ENCODE measurements at regions not wholly inside any gene's neighbourhood (a gene's known extent, or its start where the extent isn't known, plus 50 kb on each side); places are given as distances from the start of the nearest gene placed in this dataset.

DNA sequence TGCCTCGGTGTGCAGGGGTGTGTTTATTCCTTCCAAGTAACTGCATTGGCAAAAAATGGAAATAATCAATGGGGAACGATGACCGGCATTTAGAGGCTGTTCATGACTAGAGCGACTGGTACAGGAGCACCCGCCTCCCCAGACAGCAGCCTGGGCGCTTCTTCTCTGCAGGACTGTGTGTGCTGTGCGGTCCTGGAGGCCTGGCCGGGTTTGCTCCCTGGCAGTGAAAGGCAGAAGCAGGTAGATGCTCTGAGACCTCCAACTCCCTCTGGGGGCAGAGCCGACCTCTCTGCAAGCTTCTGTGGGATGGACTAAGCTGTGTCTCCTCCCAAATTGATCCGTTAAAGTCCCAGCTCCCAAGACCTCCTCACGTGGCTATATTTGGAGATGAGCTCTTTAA, 59.2 kb upstream of the ACTRT2 start:
- H3K9me3 Mint-ChIP-seq, result peaks cover 8% of the 10 kb centered on the region
- POLR2A ChIA-PET, result no interaction called here
- H3K27me3 Mint-ChIP-seq, result no peaks in the 10 kb centered on the region
- no peaks in the 10 kb centered on the region for H3K36me3 Mint-ChIP-seq (ENCODE audit: low read depth)
- TF ChIP-seq CTCF (IDR thresholded peaks at IDR 0.05), result no peak
- no peak for ATAC-seq
- H3K4me3 Mint-ChIP-seq, result no peak overlapping the region
- no peak for DNase-seq
- no peaks in the 10 kb centered on the region for H3K4me1 Mint-ChIP-seq (ENCODE audit: low read depth)
- CTCF ChIA-PET, result no interaction called here
- intact Hi-C loops (cut with micrococcal nuclease), result no loop called here
- no peak overlapping the region for H3K27ac Mint-ChIP-seq

GRCh38 chr1:2962541-2962940, 58.7 kb upstream of the ACTRT2 start:
- no peaks in the 10 kb centered on the region for H3K36me3 Mint-ChIP-seq (ENCODE audit: low read depth)
- no peak for TF ChIP-seq CTCF (IDR thresholded peaks at IDR 0.05)
- DNase-seq, result no peak
- intact Hi-C loops (cut with micrococcal nuclease), result no loop called here
- CTCF ChIA-PET, result no interaction called here
- H3K9me3 Mint-ChIP-seq, result peaks cover 7% of the 10 kb centered on the region
- H3K27ac Mint-ChIP-seq, result no peak overlapping the region
- no peak overlapping the region for H3K4me3 Mint-ChIP-seq
- no peaks in the 10 kb centered on the region for H3K4me1 Mint-ChIP-seq (ENCODE audit: low read depth)
- H3K27me3 Mint-ChIP-seq, result no peaks in the 10 kb centered on the region
- no peak for ATAC-seq
- POLR2A ChIA-PET, result no interaction called here

- no peak for TF ChIP-seq CTCF (IDR thresholded peaks at IDR 0.05)
- ChIA-PET CTCF (no interaction called here), POLR2A (no interaction called here)
- Mint-ChIP-seq H3K4me1 (ENCODE audit: low read depth) (no peaks in the 10 kb centered on the region), H3K36me3 (ENCODE audit: low read depth) (no peaks in the 10 kb centered on the region), H3K27ac (no peak overlapping the region), H3K4me3 (no peak overlapping the region), H3K27me3 (no peaks in the 10 kb centered on the region), H3K9me3 (peaks cover 3% of the 10 kb centered on the region)
- intact Hi-C loops (cut with micrococcal nuclease), result no loop called here
- no peak for ATAC-seq
- DNase-seq, result no peak
Observed at GRCh38 chr1:2962946-2963345, 58.3 kb upstream of the ACTRT2 start.

- no peaks in the 10 kb centered on the region for H3K9me3 Mint-ChIP-seq
- intact Hi-C loops (cut with micrococcal nuclease), result no loop called here
- no peaks in the 10 kb centered on the region for H3K4me1 Mint-ChIP-seq (ENCODE audit: low read depth)
- ChIA-PET CTCF (no interaction called here), POLR2A (no interaction called here)
- no peak overlapping the region for H3K4me3 Mint-ChIP-seq
- TF ChIP-seq CTCF (IDR thresholded peaks at IDR 0.05), result no peak
- ATAC-seq (no peak), DNase-seq (no peak)
- H3K27me3 Mint-ChIP-seq, result peaks cover 2% of the 10 kb centered on the region
- H3K36me3 Mint-ChIP-seq (ENCODE audit: low read depth), result no peaks in the 10 kb centered on the region
- no peak overlapping the region for H3K27ac Mint-ChIP-seq
Observed at GRCh38 chr1:2965676-2966075, 55.6 kb upstream of the ACTRT2 start.

DNA sequence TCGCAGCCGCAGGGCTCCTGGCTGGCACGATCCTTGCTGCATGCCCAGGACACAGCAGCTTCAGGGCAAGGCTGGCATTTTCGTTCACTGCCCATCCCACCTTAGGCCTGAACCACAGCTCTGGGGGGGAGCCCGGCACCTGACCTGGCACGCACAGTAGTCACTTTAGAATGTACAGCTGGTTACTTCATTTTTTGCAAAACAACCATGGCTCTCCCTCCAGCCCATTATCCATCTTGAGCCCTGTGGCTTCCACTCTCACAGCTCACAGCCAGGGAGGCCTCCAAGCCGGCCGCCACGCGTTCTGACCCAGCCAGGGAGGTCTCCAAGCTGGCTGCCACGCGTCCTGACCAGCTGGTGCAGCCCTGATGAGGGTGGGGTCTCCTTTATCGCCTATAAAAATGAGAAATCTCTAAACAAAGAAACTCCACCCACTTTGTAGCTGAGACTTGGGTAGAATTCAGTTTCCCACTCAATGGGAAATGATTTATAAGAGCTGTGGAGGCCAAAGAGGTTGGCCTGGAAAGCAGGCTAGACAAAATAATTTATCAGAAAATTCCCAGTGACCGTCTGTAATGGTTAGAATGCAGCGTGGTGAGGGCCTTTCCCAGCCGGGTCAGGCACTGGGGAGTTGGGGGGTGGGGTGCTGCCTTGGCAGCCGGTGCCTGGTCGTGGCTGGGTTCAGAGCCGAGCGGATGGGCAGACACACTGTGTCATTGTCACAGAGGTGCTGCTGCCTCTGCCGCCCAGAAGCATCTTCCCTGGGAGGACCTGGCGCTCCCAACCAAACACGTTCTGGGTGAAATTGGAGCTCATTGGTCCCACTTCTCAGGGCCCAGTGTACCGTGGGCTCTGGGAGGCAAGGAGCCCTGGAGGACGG, 54.6 kb upstream of the ACTRT2 start:
- no peaks in the 10 kb centered on the region for H3K4me1 Mint-ChIP-seq (ENCODE audit: low read depth)
- no peaks in the 10 kb centered on the region for H3K36me3 Mint-ChIP-seq (ENCODE audit: low read depth)
- no peak for TF ChIP-seq CTCF (IDR thresholded peaks at IDR 0.05)
- ChIA-PET POLR2A (no interaction called here), CTCF (no interaction called here)
- intact Hi-C loops (cut with micrococcal nuclease), result no loop called here
- DNase-seq (no peak), ATAC-seq (no peak)
- no peaks in the 10 kb centered on the region for H3K9me3 Mint-ChIP-seq
- no peak overlapping the region for H3K4me3 Mint-ChIP-seq
- peaks cover 2% of the 10 kb centered on the region for H3K27me3 Mint-ChIP-seq
- H3K27ac Mint-ChIP-seq, result no peak overlapping the region
